SU-DHL-6 (cell line): ENCODE measurements at regions not wholly inside any gene's neighbourhood (a gene's known extent, or its start where the extent isn't known, plus 50 kb on each side); places are given as distances from the start of the nearest gene placed in this dataset.

Source experiments
- H2AFZ ChIP-seq: fragments of 200-600 bp; sonication (generic); 2 replicates; pipeline ENCODE4 v1.6.1; 2014; ENCODE audit warnings: low read depth, mild to moderate bottlenecking, moderate library complexity, mixed read lengths, antibody characterized with exemption, low read length; ENCODE audit not compliant: severe bottlenecking
- H3F3A ChIP-seq: fragments of 200-600 bp; shearing (Covaris generic); 2 replicates; pipeline ENCODE4 v1.6.0; 2016; ENCODE audit warnings: antibody characterized with exemption, mild to moderate bottlenecking; ENCODE audit not compliant: insufficient read depth
- H3K27ac ChIP-seq: fragments of 200-600 bp; sonication (generic); 2 replicates; pipeline ENCODE4 v1.5.1; 2016; ENCODE audit warnings: low read depth, mild to moderate bottlenecking, low read length, moderate library complexity, mixed read lengths
- H3K27me3 ChIP-seq: fragments of 200-600 bp; sonication (generic), shearing (Covaris generic); 2 replicates; pipeline ENCODE4 v1.6.0; 2014; ENCODE audit warnings: mild to moderate bottlenecking, low read length
- H3K36me3 ChIP-seq: fragments of 200-600 bp; sonication (generic); 2 replicates; pipeline ENCODE4 v1.6.1; 2014; ENCODE audit warnings: mild to moderate bottlenecking, low read length, mixed read lengths
- H3K4me2 ChIP-seq: fragments of 300-600, 200-600 bp; shearing (Covaris generic), sonication (generic); 2 replicates; pipeline ENCODE4 v1.6.0; 2014; ENCODE audit warnings: low read length, low read depth, mild to moderate bottlenecking; ENCODE audit not compliant: poor library complexity, severe bottlenecking
- H3K4me3 ChIP-seq: fragments of 200-600 bp; sonication (generic); 2 replicates; pipeline ENCODE4 v1.5.1; 2014; ENCODE audit warnings: antibody characterized with exemption, low read length, mild to moderate bottlenecking, mixed read lengths; ENCODE audit not compliant: insufficient read depth, poor library complexity, severe bottlenecking
- H3K79me2 ChIP-seq: fragments of 200-600 bp; sonication (generic); 2 replicates; pipeline ENCODE4 v1.6.1; 2014; ENCODE audit warnings: mild to moderate bottlenecking, low read length, moderate library complexity; ENCODE audit not compliant: insufficient read depth
- H3K9ac ChIP-seq: fragments of 200-600 bp; sonication (generic); 2 replicates; pipeline ENCODE4 v1.7.0; 2014; ENCODE audit warnings: mild to moderate bottlenecking, low read length
- H3K9me2 ChIP-seq: fragments of 200-600 bp; sonication (generic); replicated peaks from 2 replicates; pipeline ENCODE4 v1.6.1; 2014; ENCODE audit warnings: low read length; ENCODE audit not compliant: insufficient read depth
- H3K9me3 ChIP-seq: fragments of 200-600 bp; sonication (generic); 2 replicates; pipeline ENCODE4 v1.6.1; 2014; ENCODE audit warnings: low read length, mixed read lengths; ENCODE audit not compliant: insufficient read depth
- H4K20me1 ChIP-seq: fragments of 200-600 bp; sonication (generic); 2 replicates; pipeline ENCODE4 v1.6.1; 2014; ENCODE audit warnings: low read depth, mild to moderate bottlenecking, antibody characterized with exemption, low read length, moderate library complexity, mixed read lengths
- CTCF ChIP-seq: fragments of 200-600 bp; sonication (generic); IDR thresholded peaks from one replicate; pipeline ENCODE4 v1.5.1; 2017; ENCODE audit warnings: antibody characterized with exemption, mild to moderate bottlenecking, low read length, moderate library complexity; ENCODE audit not compliant: insufficient read depth, poor library complexity, severe bottlenecking
- EZH2phosphoT487 ChIP-seq: fragments of 200-600 bp; sonication (generic), shearing (Covaris generic); conservative IDR thresholded peaks from 2 replicates; pipeline ENCODE4 v1.6.1; 2018; ENCODE audit warnings: mild to moderate bottlenecking, antibody characterized with exemption, low read length, moderate library complexity, mixed read lengths

GRCh38 chr2:138132108-138132507 is 167.8 kb downstream of the HNMT start:
- Histone ChIP-seq H3K9me3 (no peaks in the 10 kb centered on the region), H3F3A (no peaks in the 10 kb centered on the region), H4K20me1 (no peaks in the 10 kb centered on the region), H3K27me3 (no peaks in the 10 kb centered on the region), H3K4me2 (no peak overlapping the region), H3K9ac (no peak overlapping the region), H3K4me3 (no peak overlapping the region), H3K9me2 (no peaks in the 10 kb centered on the region), H3K36me3 (no peaks in the 10 kb centered on the region), H2AFZ (no peak overlapping the region), H3K79me2 (no peaks in the 10 kb centered on the region), H3K27ac (no peak overlapping the region)
- TF ChIP-seq EZH2phosphoT487 = no peak
- TF ChIP-seq CTCF = no peak

GRCh38 chr2:138137949-138138348 is 173.7 kb downstream of the HNMT start:
- Histone ChIP-seq H3K9me3 (no peaks in the 10 kb centered on the region), H2AFZ (no peak overlapping the region), H3K79me2 (no peaks in the 10 kb centered on the region), H3F3A (no peaks in the 10 kb centered on the region), H3K9me2 (no peaks in the 10 kb centered on the region), H3K4me2 (no peak overlapping the region), H3K4me3 (no peak overlapping the region), H3K27me3 (no peaks in the 10 kb centered on the region), H4K20me1 (no peaks in the 10 kb centered on the region), H3K9ac (no peak overlapping the region), H3K36me3 (no peaks in the 10 kb centered on the region), H3K27ac (no peak overlapping the region)
- TF ChIP-seq EZH2phosphoT487 = no peak
- TF ChIP-seq CTCF = no peak

- no peak for TF ChIP-seq CTCF
- no peak for TF ChIP-seq EZH2phosphoT487
- H2AFZ ChIP-seq = no peak overlapping the region
- H3K9ac ChIP-seq = no peak overlapping the region
- H3F3A ChIP-seq = no peaks in the 10 kb centered on the region
- no peaks in the 10 kb centered on the region for H3K9me2 ChIP-seq
- no peaks in the 10 kb centered on the region for H4K20me1 ChIP-seq
- H3K79me2 ChIP-seq = no peaks in the 10 kb centered on the region
- no peak overlapping the region for H3K27ac ChIP-seq
- H3K4me2 ChIP-seq = no peak overlapping the region
- H3K4me3 ChIP-seq = no peak overlapping the region
- H3K9me3 ChIP-seq = no peaks in the 10 kb centered on the region
- H3K36me3 ChIP-seq = no peaks in the 10 kb centered on the region
- H3K27me3 ChIP-seq = no peaks in the 10 kb centered on the region
Measured at GRCh38 chr2:138147796-138148195, 183.5 kb downstream of the HNMT start.
